Gastroesophageal sphincter (tissue), 3 donors: ENCODE measurements at regions not wholly inside any gene's neighbourhood (a gene's known extent, or its start where the extent isn't known, plus 50 kb on each side); places are given as distances from the start of the nearest gene placed in this dataset.

Experiments used
- CTCF ChIP-seq, 4 experiments: fragments of 200-600 bp in 2 of 4; fragments of 450-650 bp in 2 of 4; sonication (generic) in 1 of 4; IDR thresholded peaks; one replicate each; pipeline ENCODE4 v1.5.1; 2017 to 2019; ENCODE audit warnings: antibody characterized with exemption in 4 of 4, mild to moderate bottlenecking in 2 of 4, moderate library complexity in 2 of 4
- POLR2AphosphoS5 ChIP-seq: sonication (generic); formaldehyde crosslinking; IDR thresholded peaks from one replicate; pipeline ENCODE4 v1.6.1; 2017; ENCODE audit warnings: antibody characterized with exemption

GRCh38 chr15:93241696-93242585 is 152.9 kb upstream of the RGMA start:
- no peak for TF ChIP-seq CTCF (IDR thresholded peaks at IDR 0.05)
- no peak for TF ChIP-seq POLR2AphosphoS5
